ENCODE measurements at regions not wholly inside any gene's neighbourhood (a gene's known extent, or its start where the extent isn't known, plus 50 kb on each side); places are given as distances from the start of the nearest gene placed in this dataset.

DNA sequence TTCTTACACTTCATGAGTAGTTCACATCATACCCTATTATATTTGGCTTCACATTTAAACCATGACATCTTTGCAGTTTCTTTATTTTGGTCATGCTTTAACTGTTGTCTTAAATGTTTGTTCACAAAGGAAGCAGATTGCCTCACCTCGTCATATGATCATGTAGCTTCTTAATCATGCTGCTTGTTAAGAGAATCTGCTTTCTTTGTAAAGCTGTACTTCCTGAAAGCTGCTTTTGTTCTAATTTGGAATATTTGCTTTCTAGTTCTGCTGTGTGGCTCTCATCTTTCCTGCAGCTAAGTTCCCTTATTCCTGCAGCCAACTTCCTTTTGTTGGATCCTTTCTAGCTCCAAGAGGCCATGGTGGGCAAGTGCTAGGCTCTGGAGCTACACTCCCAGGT is 62.9 kb upstream of the SIM2 start:
- Histone ChIP-seq H3K4me3 (no peak overlapping the region), H3K4me1 (no peaks in the 10 kb centered on the region), H3K27ac (no peak overlapping the region), H3K27me3 (no peaks in the 10 kb centered on the region), H3K36me3 (no peaks in the 10 kb centered on the region), H3K9me3 (peaks cover 0 to 13% of the 10 kb centered on the region in 2 donors)
- intact Hi-C loops (cut with DNase I; ENCODE audit: low total_unique reads), result no loop called here
- DNase-seq (ENCODE audit: low spot score in 2 of 2), result no peak
- TF ChIP-seq POLR2AphosphoS5 (IDR thresholded peaks at IDR 0.05), result no peak
- no peak for TF ChIP-seq POLR2A (IDR thresholded peaks at IDR 0.05)
- TF ChIP-seq, protein P1, sequence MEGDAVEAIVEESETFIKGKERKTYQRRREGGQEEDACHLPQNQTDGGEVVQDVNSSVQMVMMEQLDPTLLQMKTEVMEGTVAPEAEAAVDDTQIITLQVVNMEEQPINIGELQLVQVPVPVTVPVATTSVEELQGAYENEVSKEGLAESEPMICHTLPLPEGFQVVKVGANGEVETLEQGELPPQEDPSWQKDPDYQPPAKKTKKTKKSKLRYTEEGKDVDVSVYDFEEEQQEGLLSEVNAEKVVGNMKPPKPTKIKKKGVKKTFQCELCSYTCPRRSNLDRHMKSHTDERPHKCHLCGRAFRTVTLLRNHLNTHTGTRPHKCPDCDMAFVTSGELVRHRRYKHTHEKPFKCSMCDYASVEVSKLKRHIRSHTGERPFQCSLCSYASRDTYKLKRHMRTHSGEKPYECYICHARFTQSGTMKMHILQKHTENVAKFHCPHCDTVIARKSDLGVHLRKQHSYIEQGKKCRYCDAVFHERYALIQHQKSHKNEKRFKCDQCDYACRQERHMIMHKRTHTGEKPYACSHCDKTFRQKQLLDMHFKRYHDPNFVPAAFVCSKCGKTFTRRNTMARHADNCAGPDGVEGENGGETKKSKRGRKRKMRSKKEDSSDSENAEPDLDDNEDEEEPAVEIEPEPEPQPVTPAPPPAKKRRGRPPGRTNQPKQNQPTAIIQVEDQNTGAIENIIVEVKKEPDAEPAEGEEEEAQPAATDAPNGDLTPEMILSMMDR (IDR thresholded peaks at IDR 0.05), result no peak

DNA sequence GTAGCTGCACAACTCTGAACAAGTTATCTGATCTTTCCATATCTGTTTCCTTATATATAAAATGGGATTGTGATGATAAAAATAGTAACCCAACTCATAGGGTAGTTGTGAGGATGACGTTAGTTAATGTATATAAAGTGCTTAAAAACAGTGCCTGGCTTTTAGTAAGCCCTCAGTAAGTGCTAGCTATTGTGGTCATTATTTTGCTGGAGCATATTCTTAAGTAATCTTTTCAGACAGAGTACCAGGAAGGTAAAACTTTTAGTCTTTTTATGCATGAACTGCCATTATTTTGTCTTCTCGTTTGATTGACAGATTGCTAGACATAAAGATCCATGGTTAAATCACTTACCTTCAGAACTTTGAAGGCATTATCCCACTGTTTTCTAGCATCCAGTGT is 62.5 kb upstream of the SIM2 start:
- no peaks in the 10 kb centered on the region for H3K27me3 ChIP-seq
- H3K36me3 ChIP-seq, result no peaks in the 10 kb centered on the region
- intact Hi-C loops (cut with DNase I; ENCODE audit: low total_unique reads), result no loop called here
- H3K27ac ChIP-seq, result no peak overlapping the region
- no peaks in the 10 kb centered on the region for H3K4me1 ChIP-seq
- H3K9me3 ChIP-seq, result peaks cover 0 to 13% of the 10 kb centered on the region in 2 donors
- no peak overlapping the region for H3K4me3 ChIP-seq
- no peak for TF ChIP-seq POLR2AphosphoS5 (IDR thresholded peaks at IDR 0.05)
- TF ChIP-seq, protein P1 (IDR thresholded peaks at IDR 0.05), result no peak
- no peak for TF ChIP-seq POLR2A (IDR thresholded peaks at IDR 0.05)
- no peak for DNase-seq (ENCODE audit: low spot score in 2 of 2)

- intact Hi-C loops (cut with DNase I; ENCODE audit: low total_unique reads), result no loop called here
- DNase-seq (ENCODE audit: low spot score in 2 of 2), result no peak
- Histone ChIP-seq H3K4me1 (no peaks in the 10 kb centered on the region), H3K9me3 (peaks cover 0 to 13% of the 10 kb centered on the region in 2 donors), H3K27me3 (no peaks in the 10 kb centered on the region), H3K4me3 (no peak overlapping the region), H3K27ac (no peak overlapping the region), H3K36me3 (no peaks in the 10 kb centered on the region)
- TF ChIP-seq POLR2AphosphoS5 (IDR thresholded peaks at IDR 0.05), result no peak
- no peak for TF ChIP-seq POLR2A (IDR thresholded peaks at IDR 0.05)
- TF ChIP-seq, protein P1 (IDR thresholded peaks at IDR 0.05), result no peak
Measured at GRCh38 chr21:36639769-36640168, 59.1 kb upstream of the SIM2 start.

- H3K27ac ChIP-seq, result no peak overlapping the region
- H3K4me3 ChIP-seq, result no peak overlapping the region
- TF ChIP-seq POLR2A (IDR thresholded peaks at IDR 0.05) (no peak), POLR2AphosphoS5 (IDR thresholded peaks at IDR 0.05) (no peak)
- TF ChIP-seq, protein P1 (IDR thresholded peaks at IDR 0.05), result no peak
- H3K27me3 ChIP-seq, result no peaks in the 10 kb centered on the region
- H3K36me3 ChIP-seq, result no peaks in the 10 kb centered on the region
- H3K9me3 ChIP-seq, result peaks cover 0 to 13% of the 10 kb centered on the region in 2 donors
- no peak for DNase-seq (ENCODE audit: low spot score in 2 of 2)
- H3K4me1 ChIP-seq, result no peaks in the 10 kb centered on the region
- intact Hi-C loops (cut with DNase I; ENCODE audit: low total_unique reads), result no loop called here
Measured at GRCh38 chr21:36640174-36640720, 58.7 kb upstream of the SIM2 start.

- no peaks in the 10 kb centered on the region for H3K4me1 ChIP-seq
- H3K27ac ChIP-seq, result no peak overlapping the region
- intact Hi-C loops (cut with DNase I; ENCODE audit: low total_unique reads), result no loop called here
- peaks cover 0 to 12% of the 10 kb centered on the region in 2 donors for H3K9me3 ChIP-seq
- no peak for TF ChIP-seq POLR2AphosphoS5 (IDR thresholded peaks at IDR 0.05)
- H3K27me3 ChIP-seq, result no peaks in the 10 kb centered on the region
- no peaks in the 10 kb centered on the region for H3K36me3 ChIP-seq
- no peak for DNase-seq (ENCODE audit: low spot score in 2 of 2)
- H3K4me3 ChIP-seq, result no peak overlapping the region
Measured at GRCh38 chr21:36640721-36641244, 58.1 kb upstream of the SIM2 start.
